Cardiac fibroblast (primary cell): ENCODE measurements at regions not wholly inside any gene's neighbourhood (a gene's known extent, or its start where the extent isn't known, plus 50 kb on each side); places are given as distances from the start of the nearest gene placed in this dataset.

Experiments used
- DNase-seq, 2 donors: peaks; one replicate each; pipeline versions ENCODE4 v3.0.0 to v3.0.0-alpha.2; 2010; ENCODE audit warnings: low read depth in 2 of 2
- H3K4me3 ChIP-seq, 2 donors: replicated peaks in 1 of 2; 1 replicate in 1 of 2; 2 replicates in 1 of 2; pipeline ENCODE4 v1.5.1; 2011; ENCODE audit warnings: low read depth in 2 of 2, low read length in 2 of 2, mild to moderate bottlenecking in 2 of 2, moderate library complexity in 1 of 2
- CTCF ChIP-seq: IDR thresholded peaks from one replicate; pipeline ENCODE4 v1.5.1; 2011; ENCODE audit warnings: low read depth, mild to moderate bottlenecking, low read length, inconsistent platforms

- no peak overlapping the region for H3K4me3 ChIP-seq
- DNase-seq = no peak
- TF ChIP-seq CTCF = no peak
Measured at GRCh38 chr4:31052519-31052918, 332.4 kb downstream of the PCDH7 start.

GRCh38 chr4:31053451-31053850, 333.3 kb downstream of the PCDH7 start:
- TF ChIP-seq CTCF = no peak
- DNase-seq = no peak
- H3K4me3 ChIP-seq = no peak overlapping the region

DNA sequence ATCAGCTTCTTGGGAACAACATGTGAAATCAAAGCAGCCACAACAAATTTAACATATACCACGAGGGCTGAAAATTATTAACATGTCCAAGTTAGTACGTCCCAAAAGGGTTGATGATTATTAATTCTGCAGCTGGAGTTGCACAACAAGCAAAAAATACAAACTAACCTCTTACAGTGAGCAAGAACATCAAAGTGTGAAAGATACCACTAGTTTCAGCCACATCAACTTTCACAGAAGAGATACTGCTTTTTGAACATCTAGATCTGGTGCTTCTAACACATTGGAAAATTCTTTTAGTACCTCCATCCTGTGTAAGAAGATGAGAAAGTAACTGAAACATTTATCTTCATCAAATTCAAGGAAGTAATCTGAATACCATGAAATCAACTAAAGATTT, 334.1 kb downstream of the PCDH7 start:
- DNase-seq = no peak
- no peak overlapping the region for H3K4me3 ChIP-seq
- no peak for TF ChIP-seq CTCF

DNA sequence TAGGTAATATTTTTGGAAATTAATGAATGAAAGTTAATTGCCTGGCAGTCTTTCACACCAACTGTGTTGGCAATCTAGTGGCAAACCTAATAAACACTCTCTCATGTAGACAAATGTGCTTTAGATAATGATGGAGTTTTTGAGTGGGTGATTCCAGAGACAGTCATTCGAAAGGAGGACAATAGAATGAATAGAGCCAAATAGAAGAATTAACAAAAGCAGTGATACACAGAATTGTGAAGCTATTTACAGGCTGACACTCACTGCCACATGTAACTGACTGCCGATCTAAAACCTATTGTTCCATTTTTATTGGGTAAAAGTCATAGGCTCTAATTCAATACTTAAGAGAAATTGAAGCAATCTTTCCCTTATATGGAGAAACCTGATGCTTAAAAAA, 338.5 kb downstream of the PCDH7 start:
- no peak for DNase-seq
- TF ChIP-seq CTCF = no peak
- no peak overlapping the region for H3K4me3 ChIP-seq

DNA sequence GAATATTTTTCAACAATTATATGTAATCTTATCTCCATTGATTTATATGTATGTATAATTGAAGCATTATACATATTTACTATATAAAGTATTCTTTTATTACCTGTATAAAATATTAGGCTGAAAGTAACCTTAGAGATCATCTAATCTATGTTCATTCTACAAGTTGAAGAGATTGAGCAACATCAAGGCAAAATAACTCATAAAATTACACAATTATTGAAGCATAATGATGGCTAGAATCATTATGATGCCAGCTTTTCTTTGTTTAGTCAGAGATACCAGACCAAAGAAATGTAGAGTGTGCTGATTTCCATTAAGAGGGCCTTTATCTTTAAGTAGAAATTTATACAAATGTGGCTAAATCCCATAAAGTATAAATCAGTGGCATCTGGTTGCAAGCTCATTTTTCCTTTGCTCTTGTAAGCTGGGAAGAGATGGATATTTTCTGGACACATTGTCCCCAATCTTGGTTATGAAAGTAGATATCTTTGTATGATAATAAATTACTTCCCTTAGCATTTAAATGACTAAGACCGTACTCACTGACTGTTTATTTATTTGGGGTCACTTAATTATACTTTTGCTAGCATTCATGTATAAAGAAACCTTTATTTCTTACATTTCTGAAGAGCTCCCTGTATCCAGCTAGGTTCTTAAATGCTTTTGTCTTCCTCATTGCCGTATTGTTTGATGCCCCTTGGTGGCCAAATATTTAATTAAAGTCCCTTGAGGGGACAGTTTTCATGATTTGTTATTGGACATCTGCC, 339.8 kb downstream of the PCDH7 start:
- peak in 1 of 2 donors; percentile 8 for DNase-seq
- no peak for TF ChIP-seq CTCF

GRCh38 chr4:31065086-31065485, 344.9 kb downstream of the PCDH7 start:
- no peak for TF ChIP-seq CTCF

More for the DNA sequence above, 339.8 kb downstream of the PCDH7 start:
- no peak overlapping the region for H3K4me3 ChIP-seq

More at GRCh38 chr4:31065086-31065485, 344.9 kb downstream of the PCDH7 start:
- no peak for DNase-seq
- H3K4me3 ChIP-seq = no peak overlapping the region
